Omental fat pad (tissue), 3 donors: ENCODE measurements at regions not wholly inside any gene's neighbourhood (a gene's known extent, or its start where the extent isn't known, plus 50 kb on each side); places are given as distances from the start of the nearest gene placed in this dataset.

Experiments used
- ATAC-seq: fragments of 150-250 bp; one replicate; pipeline ENCODE4 v1.9.1; 2016; ENCODE audit warnings: mild to moderate bottlenecking, moderate library complexity; ENCODE audit not compliant: low FRiP score
- DNase-seq: peaks from one replicate; pipeline ENCODE4 v3.0.0-alpha.2; 2019; ENCODE audit warnings: low spot score
- TF ChIP-seq, protein P1 (sequence below), 3 donors: fragments of 450-650 bp; IDR thresholded peaks; one replicate each; pipeline ENCODE4 v1.5.1; 2016 to 2017; ENCODE audit warnings: antibody characterized with exemption in 3 of 3, mild to moderate bottlenecking in 3 of 3, moderate library complexity in 2 of 3

DNA sequence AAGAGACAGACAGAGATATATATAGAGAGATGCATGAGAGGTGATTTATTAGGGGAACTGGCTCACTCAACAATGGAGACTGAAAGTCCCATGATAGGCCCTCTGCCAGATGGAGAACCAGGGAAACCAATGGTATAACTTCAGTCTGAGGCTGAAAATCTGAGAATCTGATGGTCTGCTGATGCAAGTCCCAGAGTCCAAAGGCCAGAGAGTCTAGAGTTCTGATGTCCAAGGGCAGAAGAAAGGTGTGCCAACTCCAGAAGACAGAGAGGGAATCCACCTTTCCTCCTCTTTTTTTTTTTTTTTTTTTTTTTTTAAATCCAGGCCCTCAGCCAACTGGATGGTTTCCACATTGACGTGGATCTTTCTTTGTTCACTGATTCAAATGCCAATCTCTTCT is 197.9 kb upstream of the MEIS2 start:
- TF ChIP-seq, protein P1, sequence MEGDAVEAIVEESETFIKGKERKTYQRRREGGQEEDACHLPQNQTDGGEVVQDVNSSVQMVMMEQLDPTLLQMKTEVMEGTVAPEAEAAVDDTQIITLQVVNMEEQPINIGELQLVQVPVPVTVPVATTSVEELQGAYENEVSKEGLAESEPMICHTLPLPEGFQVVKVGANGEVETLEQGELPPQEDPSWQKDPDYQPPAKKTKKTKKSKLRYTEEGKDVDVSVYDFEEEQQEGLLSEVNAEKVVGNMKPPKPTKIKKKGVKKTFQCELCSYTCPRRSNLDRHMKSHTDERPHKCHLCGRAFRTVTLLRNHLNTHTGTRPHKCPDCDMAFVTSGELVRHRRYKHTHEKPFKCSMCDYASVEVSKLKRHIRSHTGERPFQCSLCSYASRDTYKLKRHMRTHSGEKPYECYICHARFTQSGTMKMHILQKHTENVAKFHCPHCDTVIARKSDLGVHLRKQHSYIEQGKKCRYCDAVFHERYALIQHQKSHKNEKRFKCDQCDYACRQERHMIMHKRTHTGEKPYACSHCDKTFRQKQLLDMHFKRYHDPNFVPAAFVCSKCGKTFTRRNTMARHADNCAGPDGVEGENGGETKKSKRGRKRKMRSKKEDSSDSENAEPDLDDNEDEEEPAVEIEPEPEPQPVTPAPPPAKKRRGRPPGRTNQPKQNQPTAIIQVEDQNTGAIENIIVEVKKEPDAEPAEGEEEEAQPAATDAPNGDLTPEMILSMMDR (IDR thresholded peaks at IDR 0.05): no peak
- ATAC-seq (no peak), DNase-seq (no peak)

DNA sequence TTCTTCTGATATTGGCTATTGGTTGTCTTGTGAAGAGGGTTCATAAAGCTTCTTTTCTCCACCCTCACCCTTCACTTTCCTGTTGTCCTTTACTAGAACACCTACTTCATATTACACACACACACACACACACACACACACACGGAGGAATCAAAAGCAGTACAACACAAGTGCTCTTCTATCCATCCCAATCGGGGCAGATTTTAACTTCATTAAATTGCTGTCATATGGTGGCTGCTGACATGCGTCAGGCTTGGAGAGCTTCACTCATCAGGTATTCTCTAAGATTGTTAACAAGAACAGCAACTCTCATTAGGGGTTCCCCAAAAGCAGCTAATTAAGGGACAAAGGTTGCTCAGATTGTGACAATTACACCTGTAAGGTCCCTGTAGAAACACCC is 239.1 kb upstream of the MEIS2 start:
- DNase-seq (no peak), ATAC-seq (no peak)
- TF ChIP-seq, protein P1 (IDR thresholded peaks at IDR 0.05): no peak

DNA sequence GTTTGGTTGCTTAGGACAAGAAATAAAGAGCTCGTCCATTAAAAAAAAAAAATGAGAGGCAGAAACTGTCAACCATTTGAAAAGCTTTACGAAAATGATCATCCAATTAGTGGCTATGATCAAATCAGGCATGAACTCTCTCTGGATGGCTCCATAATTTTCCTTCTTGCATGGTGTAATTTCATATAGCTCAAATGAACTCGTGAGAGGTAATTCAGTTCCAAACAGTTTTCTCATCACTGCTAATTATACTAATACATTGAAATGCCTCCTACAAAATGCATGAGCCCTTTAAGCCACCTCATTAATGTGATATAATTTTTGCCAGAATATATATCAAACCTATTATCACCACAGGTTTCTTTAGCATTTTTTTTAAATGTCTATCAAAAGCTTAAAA is 239.5 kb upstream of the MEIS2 start:
- TF ChIP-seq, protein P1 (IDR thresholded peaks at IDR 0.05): no peak
- ATAC-seq (no peak), DNase-seq (no peak)

DNA sequence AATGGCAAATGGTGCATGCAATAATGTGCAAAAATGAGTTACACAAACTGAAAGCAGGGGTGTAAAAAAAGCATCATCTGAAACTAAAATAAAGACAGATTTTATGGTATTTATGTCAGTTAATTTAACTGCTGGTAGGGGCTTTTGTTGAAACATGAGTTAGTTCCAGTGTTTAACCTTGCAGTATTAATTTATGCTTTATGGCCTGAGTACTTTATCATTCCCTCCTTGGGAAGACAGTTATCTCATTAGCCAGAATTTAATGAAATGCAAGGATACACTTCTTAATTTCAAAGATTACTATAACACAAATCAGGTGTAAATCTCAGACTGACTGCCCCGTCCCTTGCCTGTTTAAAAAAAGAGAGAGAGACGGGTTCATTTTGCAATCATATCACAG is 240.1 kb upstream of the MEIS2 start:
- no peak for ATAC-seq
- DNase-seq: no peak
- TF ChIP-seq, protein P1 (IDR thresholded peaks at IDR 0.05): no peak

DNA sequence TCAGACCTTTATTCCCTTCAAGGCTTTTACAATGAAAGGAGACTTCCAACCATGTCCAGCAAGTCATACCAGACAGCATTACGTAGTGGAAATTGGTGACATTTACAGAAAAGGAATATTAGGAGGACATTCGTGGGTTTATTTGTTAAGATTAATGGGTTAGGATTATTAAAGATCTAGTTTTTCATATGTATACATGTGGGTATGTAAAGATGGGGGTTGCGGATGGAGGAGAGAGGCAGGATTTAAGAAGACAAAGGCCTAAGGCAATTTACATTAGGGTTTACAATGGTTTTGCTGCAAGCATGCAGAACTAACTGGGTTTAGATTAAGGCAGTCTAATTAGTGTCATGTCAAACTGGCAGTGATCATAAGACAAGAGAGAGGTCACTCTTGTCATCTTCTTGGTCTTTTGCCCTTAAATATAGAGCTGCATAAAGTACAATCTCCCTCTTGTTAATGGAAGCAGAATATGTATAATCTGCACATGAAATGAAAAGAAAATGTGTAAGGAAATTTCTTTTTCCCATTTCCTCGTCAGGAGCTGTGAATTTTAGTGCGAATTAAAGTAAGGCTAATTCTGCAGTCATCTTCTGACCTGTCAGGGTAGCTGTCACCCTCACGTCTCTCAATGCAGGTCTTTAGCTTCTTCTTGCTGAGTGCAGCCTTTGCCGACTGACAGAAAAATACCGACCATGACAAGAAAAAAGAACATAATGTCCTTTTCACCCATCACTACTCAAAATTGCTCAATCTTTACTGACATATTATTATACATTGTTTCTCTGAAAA is 258.9 kb upstream of the MEIS2 start:
- DNase-seq (no peak), ATAC-seq (no peak)
- TF ChIP-seq, protein P1 (IDR thresholded peaks at IDR 0.05): no peak

DNA sequence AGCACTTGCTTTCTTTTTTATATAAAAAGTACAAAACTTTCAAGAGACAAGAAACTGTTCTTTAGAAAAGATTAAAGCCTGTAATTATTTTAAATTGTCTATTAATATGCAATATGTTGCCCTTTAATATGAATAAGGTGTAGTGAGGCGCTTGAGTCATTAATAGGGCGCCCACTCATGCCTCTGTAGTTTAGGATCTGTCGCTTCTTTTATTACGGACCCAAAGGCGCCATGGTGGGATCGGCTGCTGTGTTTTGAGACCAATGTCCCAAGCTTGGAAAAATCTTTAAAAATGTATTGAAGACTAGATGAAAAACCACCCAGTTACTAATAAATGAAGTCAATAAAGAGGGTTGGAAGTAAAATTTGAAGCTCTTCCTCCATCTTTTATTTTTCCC is 259.5 kb upstream of the MEIS2 start:
- TF ChIP-seq, protein P1 (IDR thresholded peaks at IDR 0.05): no peak
- no peak for ATAC-seq

DNA sequence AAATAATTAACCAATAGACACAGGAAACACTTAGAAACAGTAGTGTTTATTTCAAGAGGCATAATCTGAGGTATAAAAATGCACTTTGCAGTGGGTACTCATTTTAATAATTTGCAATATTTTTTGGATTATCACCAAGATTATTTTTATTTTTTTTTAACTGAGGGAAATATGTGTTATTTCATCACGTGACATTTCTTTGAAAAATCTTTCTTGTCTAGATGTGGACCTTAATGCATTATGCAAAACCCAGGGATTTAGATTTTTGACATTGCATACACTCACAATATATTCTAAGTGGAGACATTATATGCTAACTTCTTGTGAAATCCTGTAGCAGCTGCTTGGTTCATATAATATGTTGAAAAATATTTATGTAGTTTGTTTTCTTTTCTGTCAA is 260.4 kb upstream of the MEIS2 start:
- DNase-seq (no peak), ATAC-seq (no peak)
- TF ChIP-seq, protein P1 (IDR thresholded peaks at IDR 0.05): no peak

More for the DNA sequence above, 259.5 kb upstream of the MEIS2 start:
- DNase-seq: no peak
